HepG2 (cell line): ENCODE measurements at regions not wholly inside any gene's neighbourhood (a gene's known extent, or its start where the extent isn't known, plus 50 kb on each side); places are given as distances from the start of the nearest gene placed in this dataset.

ENCODE experiments used
- ATAC-seq: fragments of 200-7000 bp; cut with Tn5 transposase; 3 replicates; pipeline ENCODE4 v1.9.1; 2020; ENCODE audit warnings: mild to moderate bottlenecking, moderate library complexity
- BruUV-seq: library from RNA; stranded (reverse); fragments of 400-500 nt; replicated peaks from 2 replicates; lab custom pipeline; 2021; lab: Mats Ljungman, UMichigan
- CTCF ChIA-PET: fragments of 300-600 bp; formaldehyde crosslinking; extraction: SDS; loops from one replicate; lab custom pipeline; 2021; ENCODE audit warnings: low total read pairs, inconsistent platforms, low intra/inter-chr PET ratio; lab: Yijun Ruan, JAX
- POLR2A ChIA-PET: fragments of 350-600 bp; sonication (Branson Sonifier 250); formaldehyde crosslinking; loops from one replicate; lab custom pipeline; 2020; ENCODE audit warnings: antibody characterized with exemption, inconsistent platforms; lab: Yijun Ruan, JAX
- DNase-seq: peaks from one replicate; pipeline ENCODE4 v3.0.0-alpha.2; 2015; ENCODE audit warnings: low spot score
- FAIRE-seq: peaks from 3 replicates; lab custom pipeline; 2011; peaks lifted over from hg19 to GRCh38; lab: Jason Lieb, UNC
- H2AFZ ChIP-seq: one replicate; pipeline ENCODE4 v1.6.1; 2011; ENCODE audit warnings: low read length, inconsistent platforms
- H3K27ac ChIP-seq: fragments of 300-600 bp; 3 replicates; pipeline ENCODE4 v1.8.0; 2011; ENCODE audit warnings: mixed run types, mild to moderate bottlenecking, mixed read lengths, low read length, inconsistent platforms; ENCODE audit not compliant: insufficient read depth; ENCODE audit errors: extremely low read length
- H3K27me3 ChIP-seq, 2 experiments: fragments of 200-600 bp in 1 of 2; 2 replicates in 1 of 2; 3 replicates in 1 of 2; pipeline versions ENCODE4 v1.6.0 to v1.8.0; 2011; ENCODE audit warnings: low read length in 2 of 2, mild to moderate bottlenecking in 2 of 2, moderate library complexity in 2 of 2, inconsistent platforms in 1 of 2; ENCODE audit not compliant: insufficient read depth in 2 of 2, control insufficient read depth in 1 of 2
- H3K36me3 ChIP-seq, 2 experiments: fragments of 200-600 bp in 1 of 2; replicated peaks in 1 of 2; 2 replicates in 1 of 2; 3 replicates in 1 of 2; pipeline versions ENCODE4 v1.5.1 to v1.8.0; 2011; ENCODE audit warnings: low read length in 2 of 2, inconsistent platforms in 1 of 2; ENCODE audit not compliant: insufficient read depth in 2 of 2, control insufficient read depth in 1 of 2
- H3K4me1 ChIP-seq: 2 replicates; pipeline ENCODE4 v1.5.1; 2012; ENCODE audit warnings: low read length, inconsistent platforms; ENCODE audit not compliant: insufficient read depth
- H3K4me2 ChIP-seq: 2 replicates; pipeline ENCODE4 v1.6.0; 2011; ENCODE audit warnings: low read depth, low read length, inconsistent platforms
- H3K4me3 ChIP-seq, 3 experiments: fragments of 200-600 bp in 1 of 3; sonication (generic), shearing (Covaris generic) in 1 of 3; replicated peaks in 1 of 3; 2 replicates each; pipeline ENCODE4 v1.5.1; 2011 to 2016; ENCODE audit warnings: low read length in 3 of 3, inconsistent platforms in 2 of 3, low read depth in 2 of 3, mild to moderate bottlenecking in 2 of 3, control low read depth in 1 of 3, mixed read lengths in 1 of 3; ENCODE audit not compliant: insufficient read depth in 1 of 3
- H3K79me2 ChIP-seq: one replicate; pipeline ENCODE4 v1.6.1; 2011; ENCODE audit warnings: low read length, inconsistent platforms; ENCODE audit not compliant: insufficient read depth
- H3K9ac ChIP-seq: 2 replicates; pipeline ENCODE4 v1.6.0; 2011; ENCODE audit warnings: mild to moderate bottlenecking, low read depth, low read length, inconsistent platforms; ENCODE audit not compliant: insufficient read depth
- H3K9me3 ChIP-seq: 2 replicates; pipeline ENCODE4 v1.5.1; 2012; ENCODE audit warnings: mild to moderate bottlenecking, low read length
- H4K20me1 ChIP-seq: 2 replicates; pipeline ENCODE4 v1.6.0; 2011; ENCODE audit warnings: inconsistent platforms, mild to moderate bottlenecking, low read length, moderate library complexity; ENCODE audit not compliant: insufficient read depth
- GTF2F1 ChIP-seq: fragments of 150-350 bp; IDR thresholded peaks from 2 replicates; pipeline ENCODE4 v1.6.1; 2014; ENCODE audit warnings: low read length
- GZF1 ChIP-seq: sonication (generic); formaldehyde crosslinking; IDR thresholded peaks from 2 replicates; pipeline ENCODE4 v1.5.1; 2020; ENCODE audit warnings: mild to moderate bottlenecking, missing genetic modification reagents
- HDAC6 ChIP-seq: fragments of 200-600 bp; sonication (generic); IDR thresholded peaks from 2 replicates; pipeline ENCODE4 v1.7.0; 2017; ENCODE audit warnings: mild to moderate bottlenecking, antibody characterized with exemption, low read length, low read depth
- HNRNPUL1 ChIP-seq: fragments of 200-400 bp; formaldehyde crosslinking; IDR thresholded peaks from 2 replicates; pipeline ENCODE4 v1.6.1; 2017; ENCODE audit warnings: low read depth, mild to moderate bottlenecking, low read length, moderate library complexity
- KDM4B ChIP-seq: sonication (generic); formaldehyde crosslinking; IDR thresholded peaks from 2 replicates; pipeline ENCODE4 v1.4.0; 2020; ENCODE audit warnings: missing genetic modification reagents
- SIN3B ChIP-seq: fragments of 150-350 bp; IDR thresholded peaks from 2 replicates; pipeline ENCODE4 v1.6.1; 2014; ENCODE audit warnings: low read length
- ZNF331 ChIP-seq: sonication (generic); formaldehyde crosslinking; IDR thresholded peaks from 2 replicates; pipeline ENCODE4 v1.4.0; 2020; ENCODE audit warnings: missing genetic modification reagents
- ZNF34 ChIP-seq: sonication (generic); formaldehyde crosslinking; IDR thresholded peaks from 2 replicates; pipeline ENCODE4 v1.4.0; 2020; ENCODE audit warnings: mild to moderate bottlenecking, missing genetic modification reagents, borderline replicate concordance
- ZNF383 ChIP-seq: sonication (generic); formaldehyde crosslinking; IDR thresholded peaks from 2 replicates; pipeline ENCODE4 v1.4.0; 2020; ENCODE audit warnings: missing genetic modification reagents, mild to moderate bottlenecking, borderline replicate concordance
- ZNF530 ChIP-seq: sonication (generic); formaldehyde crosslinking; IDR thresholded peaks from 2 replicates; pipeline ENCODE4 v1.5.0; 2020; ENCODE audit warnings: low read depth, mild to moderate bottlenecking, missing genetic modification reagents
- ZNF788 ChIP-seq: sonication (generic); formaldehyde crosslinking; IDR thresholded peaks from 2 replicates; pipeline ENCODE4 v1.5.0; 2020; ENCODE audit warnings: mild to moderate bottlenecking, missing genetic modification reagents, borderline replicate concordance
- WGBS: methylation state at CpG from one replicate; pipeline ENCODE4 v1.1.6; 2017; ENCODE audit warnings: low lambda C conversion rate; 5-methylcytosine and 5-hydroxymethylcytosine counted together
- in situ Hi-C: cut with HindIII; loops from 2 replicates; pipeline ENCODE4 v1.10.0; 2017; ENCODE audit warnings: low pct_unique_long_range_greater_than_20kb; ENCODE audit not compliant: extremely low pct_ligation_motif_present
- intact Hi-C: fragments of 100-400 bp; cut with micrococcal nuclease; formaldehyde crosslinking; loops from one replicate; pipeline ENCODE4 v1.10.0; 2022; ENCODE audit not compliant: unreplicated experiment
- TF ChIP-seq, protein P1 (sequence below): IDR thresholded peaks from 2 replicates; pipeline ENCODE4 v1.6.1; 2016; ENCODE audit warnings: low read depth
- TF ChIP-seq, protein P2 (sequence below): sonication (generic); formaldehyde crosslinking; IDR thresholded peaks from 2 replicates; pipeline ENCODE4 v1.4.0; 2020; ENCODE audit warnings: missing genetic modification reagents
- TF ChIP-seq, protein P3 (sequence below): sonication (generic); formaldehyde crosslinking; IDR thresholded peaks from 2 replicates; pipeline ENCODE4 v1.5.0; 2020; ENCODE audit warnings: missing genetic modification reagents
- TF ChIP-seq, protein P4 (sequence below): IDR thresholded peaks from 2 replicates; pipeline ENCODE4 v1.6.1; 2016; ENCODE audit warnings: control low read depth
- TF ChIP-seq, protein P5 (sequence below): sonication (generic); formaldehyde crosslinking; IDR thresholded peaks from 2 replicates; pipeline ENCODE4 v1.5.1; 2020; ENCODE audit warnings: missing genetic modification reagents, mild to moderate bottlenecking, borderline replicate concordance
- TF ChIP-seq, protein P6 (sequence below): sonication (generic); formaldehyde crosslinking; IDR thresholded peaks from 2 replicates; pipeline ENCODE4 v1.8.0; 2022; ENCODE audit warnings: mild to moderate bottlenecking, missing genetic modification reagents, moderate library complexity

DNA sequence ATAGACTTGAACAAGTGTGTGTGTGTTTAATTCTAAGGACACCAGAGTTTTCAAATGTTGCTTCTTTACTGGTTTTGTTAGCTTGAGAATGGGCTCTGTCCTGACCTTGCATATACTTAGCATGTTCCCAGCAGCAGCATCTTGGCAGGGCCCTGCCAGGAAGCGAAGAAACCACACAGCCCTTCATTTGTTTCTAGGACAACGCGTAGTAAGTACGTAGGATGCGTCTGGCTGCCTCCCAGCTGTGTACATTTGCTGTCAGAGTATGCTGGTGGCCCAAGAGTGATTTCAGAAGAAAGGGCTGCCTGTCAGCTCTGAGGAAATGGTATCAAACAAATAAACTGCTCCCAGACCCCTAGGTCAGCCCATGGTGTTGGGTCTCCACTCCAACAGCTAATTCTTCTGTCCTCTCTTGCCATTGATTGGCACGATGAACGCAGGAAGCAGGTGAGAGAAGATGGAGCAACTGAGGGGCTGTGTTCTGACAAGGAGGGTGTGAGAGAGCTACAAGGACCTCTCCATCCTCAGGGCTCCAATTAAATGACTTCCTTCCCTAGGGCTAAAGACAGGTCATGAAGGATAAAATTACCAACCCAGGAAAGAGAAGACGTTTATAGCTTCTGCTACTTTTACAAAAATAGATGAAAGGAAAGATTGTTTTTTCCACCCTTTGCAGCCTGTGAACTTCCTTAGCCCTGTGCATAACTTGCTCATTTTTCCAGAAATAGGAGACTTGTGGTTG, 55.9 kb upstream of the HDDC2 start (continued):
- TF ChIP-seq, protein P1, sequence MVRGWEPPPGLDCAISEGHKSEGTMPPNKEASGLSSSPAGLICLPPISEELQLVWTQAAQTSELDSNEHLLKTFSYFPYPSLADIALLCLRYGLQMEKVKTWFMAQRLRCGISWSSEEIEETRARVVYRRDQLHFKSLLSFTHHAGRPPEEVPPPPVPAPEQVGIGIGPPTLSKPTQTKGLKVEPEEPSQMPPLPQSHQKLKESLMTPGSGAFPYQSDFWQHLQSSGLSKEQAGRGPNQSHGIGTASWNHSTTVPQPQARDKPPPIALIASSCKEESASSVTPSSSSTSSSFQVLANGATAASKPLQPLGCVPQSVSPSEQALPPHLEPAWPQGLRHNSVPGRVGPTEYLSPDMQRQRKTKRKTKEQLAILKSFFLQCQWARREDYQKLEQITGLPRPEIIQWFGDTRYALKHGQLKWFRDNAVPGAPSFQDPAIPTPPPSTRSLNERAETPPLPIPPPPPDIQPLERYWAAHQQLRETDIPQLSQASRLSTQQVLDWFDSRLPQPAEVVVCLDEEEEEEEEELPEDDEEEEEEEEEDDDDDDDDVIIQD (CRISPR knock-in tag): no peak
- TF ChIP-seq ZNF383 (CRISPR knock-in tag) (no peak), ZNF34 (CRISPR knock-in tag) (no peak), SIN3B (no peak)
- TF ChIP-seq, protein P2, sequence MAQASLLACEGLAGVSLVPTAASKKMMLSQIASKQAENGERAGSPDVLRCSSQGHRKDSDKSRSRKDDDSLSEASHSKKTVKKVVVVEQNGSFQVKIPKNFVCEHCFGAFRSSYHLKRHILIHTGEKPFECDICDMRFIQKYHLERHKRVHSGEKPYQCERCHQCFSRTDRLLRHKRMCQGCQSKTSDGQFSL (CRISPR knock-in tag): no peak
- TF ChIP-seq, protein P3, sequence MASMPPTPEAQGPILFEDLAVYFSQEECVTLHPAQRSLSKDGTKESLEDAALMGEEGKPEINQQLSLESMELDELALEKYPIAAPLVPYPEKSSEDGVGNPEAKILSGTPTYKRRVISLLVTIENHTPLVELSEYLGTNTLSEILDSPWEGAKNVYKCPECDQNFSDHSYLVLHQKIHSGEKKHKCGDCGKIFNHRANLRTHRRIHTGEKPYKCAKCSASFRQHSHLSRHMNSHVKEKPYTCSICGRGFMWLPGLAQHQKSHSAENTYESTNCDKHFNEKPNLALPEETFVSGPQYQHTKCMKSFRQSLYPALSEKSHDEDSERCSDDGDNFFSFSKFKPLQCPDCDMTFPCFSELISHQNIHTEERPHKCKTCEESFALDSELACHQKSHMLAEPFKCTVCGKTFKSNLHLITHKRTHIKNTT (CRISPR knock-in tag): no peak

DNA sequence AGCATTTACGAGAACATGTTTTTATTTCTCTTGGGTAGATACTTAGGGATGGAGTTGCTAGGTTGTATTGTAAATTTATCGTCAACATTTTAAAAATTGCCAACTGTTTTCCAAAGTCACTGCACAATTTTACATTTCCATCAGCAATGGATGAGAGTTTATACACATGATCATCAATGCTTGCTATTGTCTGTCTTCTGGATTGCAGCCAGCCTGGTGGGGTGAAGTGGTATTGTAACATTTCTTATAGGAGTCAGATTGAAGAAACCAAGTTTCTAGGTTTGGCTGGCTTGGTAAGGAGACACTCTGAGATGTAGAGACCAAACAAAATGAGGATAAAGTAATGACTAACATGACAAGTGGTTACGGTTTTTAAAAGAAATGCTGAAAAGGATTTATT, 57.1 kb upstream of the HDDC2 start:
- in situ Hi-C loops (no loop called here), intact Hi-C loops (no loop called here)
- H3K36me3 ChIP-seq: no peaks in the 10 kb centered on the region
- no peaks in the 10 kb centered on the region for H3K9me3 ChIP-seq
- ATAC-seq (no peak), FAIRE-seq (no peak), DNase-seq (no peak)
- 15% methylated on average over 3 of the region's 3 CpGs for WGBS
- no peaks in the 10 kb centered on the region for H4K20me1 ChIP-seq
- H3K27ac ChIP-seq: no peak overlapping the region
- H2AFZ ChIP-seq: no peak overlapping the region
- peaks cover 12% of the 10 kb centered on the region for H3K4me1 ChIP-seq
- no TSS peak for BruUV-seq
- H3K4me2 ChIP-seq: no peak overlapping the region
- ChIA-PET CTCF (no interaction called here), POLR2A (no interaction called here)
- no peaks in the 10 kb centered on the region for H3K79me2 ChIP-seq
- no peak overlapping the region for H3K4me3 ChIP-seq
- H3K9ac ChIP-seq: no peak overlapping the region
- H3K27me3 ChIP-seq: peaks cover 2 to 23% of the 10 kb centered on the region in 2 experiments; a peak in 4 of 5 replicates
- TF ChIP-seq GTF2F1: no peak
- TF ChIP-seq HNRNPUL1: no peak
- TF ChIP-seq, protein P4, sequence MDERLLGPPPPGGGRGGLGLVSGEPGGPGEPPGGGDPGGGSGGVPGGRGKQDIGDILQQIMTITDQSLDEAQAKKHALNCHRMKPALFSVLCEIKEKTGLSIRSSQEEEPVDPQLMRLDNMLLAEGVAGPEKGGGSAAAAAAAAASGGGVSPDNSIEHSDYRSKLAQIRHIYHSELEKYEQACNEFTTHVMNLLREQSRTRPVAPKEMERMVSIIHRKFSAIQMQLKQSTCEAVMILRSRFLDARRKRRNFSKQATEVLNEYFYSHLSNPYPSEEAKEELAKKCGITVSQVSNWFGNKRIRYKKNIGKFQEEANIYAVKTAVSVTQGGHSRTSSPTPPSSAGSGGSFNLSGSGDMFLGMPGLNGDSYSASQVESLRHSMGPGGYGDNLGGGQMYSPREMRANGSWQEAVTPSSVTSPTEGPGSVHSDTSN (CRISPR knock-in tag): no peak
- no peak for TF ChIP-seq ZNF331 (CRISPR knock-in tag)
- no peak for TF ChIP-seq ZNF530 (CRISPR knock-in tag)
- no peak for TF ChIP-seq HDAC6
- TF ChIP-seq, protein P5, sequence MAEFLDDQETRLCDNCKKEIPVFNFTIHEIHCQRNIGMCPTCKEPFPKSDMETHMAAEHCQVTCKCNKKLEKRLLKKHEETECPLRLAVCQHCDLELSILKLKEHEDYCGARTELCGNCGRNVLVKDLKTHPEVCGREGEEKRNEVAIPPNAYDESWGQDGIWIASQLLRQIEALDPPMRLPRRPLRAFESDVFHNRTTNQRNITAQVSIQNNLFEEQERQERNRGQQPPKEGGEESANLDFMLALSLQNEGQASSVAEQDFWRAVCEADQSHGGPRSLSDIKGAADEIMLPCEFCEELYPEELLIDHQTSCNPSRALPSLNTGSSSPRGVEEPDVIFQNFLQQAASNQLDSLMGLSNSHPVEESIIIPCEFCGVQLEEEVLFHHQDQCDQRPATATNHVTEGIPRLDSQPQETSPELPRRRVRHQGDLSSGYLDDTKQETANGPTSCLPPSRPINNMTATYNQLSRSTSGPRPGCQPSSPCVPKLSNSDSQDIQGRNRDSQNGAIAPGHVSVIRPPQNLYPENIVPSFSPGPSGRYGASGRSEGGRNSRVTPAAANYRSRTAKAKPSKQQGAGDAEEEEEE (CRISPR knock-in tag): no peak
- TF ChIP-seq GZF1 (CRISPR knock-in tag): no peak
- TF ChIP-seq, protein P6, sequence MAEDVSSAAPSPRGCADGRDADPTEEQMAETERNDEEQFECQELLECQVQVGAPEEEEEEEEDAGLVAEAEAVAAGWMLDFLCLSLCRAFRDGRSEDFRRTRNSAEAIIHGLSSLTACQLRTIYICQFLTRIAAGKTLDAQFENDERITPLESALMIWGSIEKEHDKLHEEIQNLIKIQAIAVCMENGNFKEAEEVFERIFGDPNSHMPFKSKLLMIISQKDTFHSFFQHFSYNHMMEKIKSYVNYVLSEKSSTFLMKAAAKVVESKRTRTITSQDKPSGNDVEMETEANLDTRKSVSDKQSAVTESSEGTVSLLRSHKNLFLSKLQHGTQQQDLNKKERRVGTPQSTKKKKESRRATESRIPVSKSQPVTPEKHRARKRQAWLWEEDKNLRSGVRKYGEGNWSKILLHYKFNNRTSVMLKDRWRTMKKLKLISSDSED (CRISPR knock-in tag): no peak
- TF ChIP-seq KDM4B: no peak
- TF ChIP-seq ZNF788 (CRISPR knock-in tag): no peak
